ENCODE measurements at regions not wholly inside any gene's neighbourhood (a gene's known extent, or its start where the extent isn't known, plus 50 kb on each side); places are given as distances from the start of the nearest gene placed in this dataset.

DNA sequence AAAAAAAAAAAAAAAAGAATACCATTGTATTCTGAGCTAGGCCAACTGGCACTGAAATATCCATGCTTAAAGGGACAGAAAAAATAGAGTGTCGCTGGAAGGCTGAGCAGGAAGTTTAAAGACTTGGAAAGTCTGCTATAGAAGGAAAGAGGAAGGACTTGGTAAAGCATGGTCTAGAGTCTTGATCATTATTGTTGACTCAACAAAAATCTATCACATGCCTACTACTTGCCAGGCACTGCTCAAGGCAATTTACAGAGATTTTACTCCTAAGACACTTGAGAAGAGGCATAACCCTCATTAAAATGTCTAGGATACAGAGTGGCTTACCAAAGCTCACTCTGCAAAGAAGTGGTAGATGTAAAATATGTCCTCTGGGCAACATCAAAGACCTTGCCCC is 324.0 kb upstream of the DAB1 start:
- no peaks in the 10 kb centered on the region for H3K9me3 Mint-ChIP-seq (ENCODE audit: insufficient read depth)
- no peak overlapping the region for H3K4me3 ChIP-seq (ENCODE audit: control extremely low read depth in 1 of 5, extremely low read depth in 1 of 5, insufficient read depth in 1 of 5, low read depth in 2 of 5, low read length in 4 of 5)
- H3K27me3 Mint-ChIP-seq, result no peaks in the 10 kb centered on the region
- no peaks in the 10 kb centered on the region for H3K4me1 Mint-ChIP-seq
- no peak overlapping the region for H3K27ac ChIP-seq (ENCODE audit: low read length in 2 of 2)
- intact Hi-C loops (cut with micrococcal nuclease), result no loop called here
- no peak overlapping the region for H3K27ac Mint-ChIP-seq
- ATAC-seq (ENCODE audit: low read depth) (no peak), DNase-seq (no peak)
- no peak overlapping the region for H2AFZ ChIP-seq (ENCODE audit: insufficient read depth, low read depth, low read length, poor library complexity, severe bottlenecking)
- CTCF ChIA-PET, result no interaction called here
- TF ChIP-seq CTCF (IDR thresholded peaks at IDR 0.05) (no peak), EZH2 (IDR thresholded peaks at IDR 0.05; ENCODE audit: borderline replicate concordance, insufficient read depth, low read depth, low read length, poor library complexity, severe bottlenecking) (no peak)
- no peaks in the 10 kb centered on the region for H3K36me3 ChIP-seq (replicated peaks in 1 of 2; ENCODE audit: control extremely low read depth in 1 of 2, control insufficient read depth in 1 of 2, extremely low read depth in 1 of 2, insufficient read depth in 2 of 2, low read length in 1 of 2)
- no peak overlapping the region for H3K9ac ChIP-seq (ENCODE audit: low read length)
- 100% methylated on average over 1 of the region's 1 CpG for WGBS (ENCODE audit: insufficient coverage)
- no peaks in the 10 kb centered on the region for H4K20me1 ChIP-seq (ENCODE audit: control insufficient read depth, insufficient read depth, low read length, poor library complexity, severe bottlenecking)
- H3K27me3 ChIP-seq (replicated peaks in 1 of 4; ENCODE audit: control extremely low read depth in 1 of 4, control insufficient read depth in 3 of 4, insufficient read depth in 4 of 4, low read length in 3 of 4), result no peaks in the 10 kb centered on the region
- H3K4me1 ChIP-seq (ENCODE audit: control insufficient read depth in 2 of 2, insufficient read depth in 2 of 2, low read length in 2 of 2), result no peaks in the 10 kb centered on the region
- no peak overlapping the region for H3K4me2 ChIP-seq (replicated peaks; ENCODE audit: low read depth, low read length, poor library complexity, severe bottlenecking)
- no peaks in the 10 kb centered on the region for H3K79me2 ChIP-seq (ENCODE audit: control insufficient read depth, insufficient read depth, low read length)
- POLR2A ChIA-PET, result no interaction called here
- peaks cover 0 to 1% (median 0%) of the 10 kb centered on the region in 3 donors for H3K9me3 ChIP-seq (ENCODE audit: control extremely low read depth in 1 of 3, control insufficient read depth in 2 of 3, insufficient read depth in 1 of 3, low read length in 2 of 3)
- no peak overlapping the region for H3K4me3 Mint-ChIP-seq

- Histone ChIP-seq H4K20me1 (ENCODE audit: control insufficient read depth, insufficient read depth, low read length, poor library complexity, severe bottlenecking) (no peaks in the 10 kb centered on the region), H3K9ac (ENCODE audit: low read length) (no peak overlapping the region), H3K4me1 (ENCODE audit: control insufficient read depth in 2 of 2, insufficient read depth in 2 of 2, low read length in 2 of 2) (no peaks in the 10 kb centered on the region), H3K36me3 (replicated peaks in 1 of 2; ENCODE audit: control extremely low read depth in 1 of 2, control insufficient read depth in 1 of 2, extremely low read depth in 1 of 2, insufficient read depth in 2 of 2, low read length in 1 of 2) (no peaks in the 10 kb centered on the region), H3K4me2 (replicated peaks; ENCODE audit: low read depth, low read length, poor library complexity, severe bottlenecking) (no peak overlapping the region), H2AFZ (ENCODE audit: insufficient read depth, low read depth, low read length, poor library complexity, severe bottlenecking) (no peak overlapping the region), H3K27ac (ENCODE audit: low read length in 2 of 2) (no peak overlapping the region), H3K4me3 (ENCODE audit: control extremely low read depth in 1 of 5, extremely low read depth in 1 of 5, insufficient read depth in 1 of 5, low read depth in 2 of 5, low read length in 4 of 5) (no peak overlapping the region), H3K79me2 (ENCODE audit: control insufficient read depth, insufficient read depth, low read length) (no peaks in the 10 kb centered on the region), H3K27me3 (replicated peaks in 1 of 4; ENCODE audit: control extremely low read depth in 1 of 4, control insufficient read depth in 3 of 4, insufficient read depth in 4 of 4, low read length in 3 of 4) (no peaks in the 10 kb centered on the region), H3K9me3 (ENCODE audit: control extremely low read depth in 1 of 3, control insufficient read depth in 2 of 3, insufficient read depth in 1 of 3, low read length in 2 of 3) (peaks cover 0 to 3% (median 0%) of the 10 kb centered on the region in 3 donors)
- H3K9me3 Mint-ChIP-seq (ENCODE audit: insufficient read depth), result no peaks in the 10 kb centered on the region
- POLR2A ChIA-PET, result no interaction called here
- H3K27me3 Mint-ChIP-seq, result no peaks in the 10 kb centered on the region
- ATAC-seq (ENCODE audit: low read depth), result no peak
- intact Hi-C loops (cut with micrococcal nuclease), result no loop called here
- TF ChIP-seq CTCF (IDR thresholded peaks at IDR 0.05) (no peak), EZH2 (IDR thresholded peaks at IDR 0.05; ENCODE audit: borderline replicate concordance, insufficient read depth, low read depth, low read length, poor library complexity, severe bottlenecking) (no peak)
- DNase-seq, result no peak
- H3K4me1 Mint-ChIP-seq, result no peaks in the 10 kb centered on the region
- CTCF ChIA-PET, result no interaction called here
- H3K27ac Mint-ChIP-seq, result no peak overlapping the region
- WGBS (ENCODE audit: insufficient coverage), result 67% methylated on average over 4 of the region's 4 CpGs
- H3K4me3 Mint-ChIP-seq, result no peak overlapping the region
These were observed 317.7 kb upstream of the DAB1 start for GRCh38 chr1:57741521-57741920.
